OCI-LY3 (cell line): ENCODE measurements at regions not wholly inside any gene's neighbourhood (a gene's known extent, or its start where the extent isn't known, plus 50 kb on each side); places are given as distances from the start of the nearest gene placed in this dataset.
A peak's percentile ranks its signal among the peaks of the same experiment; 100 is the strongest.

Experiments used
- H2AFZ ChIP-seq: fragments of 200-600, 300-600 bp; shearing (Covaris generic); 2 replicates; pipeline ENCODE4 v1.6.0; 2014; ENCODE audit warnings: antibody characterized with exemption, low read depth, low read length
- H3K27ac ChIP-seq: fragments of 200-600, 300-600 bp; sonication (generic); 2 replicates; pipeline ENCODE4 v1.5.1; 2014; ENCODE audit warnings: mild to moderate bottlenecking, low read length, moderate library complexity, mixed read lengths
- H3K27me3 ChIP-seq: fragments of 200-600, 300-600 bp; sonication (generic); 2 replicates; pipeline ENCODE4 v1.6.1; 2014; ENCODE audit warnings: low read depth, low read length, mixed read lengths
- H3K36me3 ChIP-seq: fragments of 200-600, 300-600 bp; sonication (generic); replicated peaks from 2 replicates; pipeline ENCODE3; 2014; ENCODE audit warnings: low read depth, low read length, mixed read lengths
- H3K4me1 ChIP-seq: fragments of 300-600, 200-600 bp; sonication (generic); 2 replicates; pipeline ENCODE4 v1.6.1; 2014; ENCODE audit warnings: low read length, mixed read lengths
- H3K4me2 ChIP-seq: fragments of 200-600, 300-600 bp; sonication (generic); 2 replicates; pipeline ENCODE4 v1.6.1; 2014; ENCODE audit warnings: low read length, mixed read lengths
- H3K4me3 ChIP-seq: fragments of 300-600, 200-600 bp; sonication (generic); 2 replicates; pipeline ENCODE4 v1.5.1; 2014; ENCODE audit warnings: antibody characterized with exemption, mild to moderate bottlenecking, low read length, moderate library complexity
- H3K79me2 ChIP-seq: fragments of 300-600, 200-600 bp; shearing (Covaris generic); 2 replicates; pipeline ENCODE4 v1.6.1; 2014; ENCODE audit warnings: mild to moderate bottlenecking, low read length, mixed read lengths
- H3K9ac ChIP-seq: fragments of 300-600, 200-600 bp; shearing (Covaris generic); 2 replicates; pipeline ENCODE4 v1.6.0; 2014; ENCODE audit warnings: mild to moderate bottlenecking, low read length, moderate library complexity
- H3K9me3 ChIP-seq: fragments of 200-600, 300-600 bp; shearing (Covaris generic); 2 replicates; pipeline ENCODE4 v1.6.1; 2014; ENCODE audit warnings: low read length, mixed read lengths; ENCODE audit not compliant: insufficient read depth
- H4K20me1 ChIP-seq: fragments of 200-600, 300-600 bp; sonication (generic); 2 replicates; pipeline ENCODE4 v1.6.1; 2016; ENCODE audit warnings: low read length, mixed read lengths; ENCODE audit not compliant: insufficient read depth
- EZH2phosphoT487 ChIP-seq: fragments of 200-600 bp; shearing (Covaris generic); IDR thresholded peaks from 2 replicates; pipeline ENCODE4 v1.6.1; 2018; ENCODE audit warnings: antibody characterized with exemption, mixed run types, low read depth
- TF ChIP-seq, protein P1 (sequence below): fragments of 200-600, 300-600 bp; sonication (generic); IDR thresholded peaks from 2 replicates; pipeline ENCODE4 v1.5.1; 2014; ENCODE audit warnings: antibody characterized with exemption, low read length, low read depth

DNA sequence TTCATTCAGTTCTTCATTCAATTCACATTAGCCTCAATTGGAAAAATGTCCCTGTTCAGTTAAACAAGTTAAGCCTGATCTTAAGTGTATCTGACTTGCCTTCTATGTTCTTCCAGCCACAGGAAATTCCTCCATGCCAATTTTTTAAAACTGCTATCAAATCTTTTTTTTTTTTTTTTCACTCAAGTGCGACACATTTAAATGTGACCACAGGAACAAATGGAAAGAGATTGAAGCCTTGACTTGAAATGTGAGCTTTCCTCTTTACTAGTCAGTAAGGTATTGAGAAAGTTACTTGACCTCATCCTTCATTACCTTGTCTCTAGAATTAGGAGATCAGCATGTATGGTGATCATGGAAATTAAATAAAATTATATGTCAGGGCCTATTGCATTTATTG is 165.1 kb downstream of the SLIT2 start:
- Histone ChIP-seq H3K4me3 (no peak overlapping the region), H4K20me1 (no peaks in the 10 kb centered on the region), H3K79me2 (no peaks in the 10 kb centered on the region), H3K36me3 (no peaks in the 10 kb centered on the region), H3K27ac (no peak overlapping the region), H3K27me3 (no peaks in the 10 kb centered on the region), H3K9me3 (no peaks in the 10 kb centered on the region), H3K4me2 (no peak overlapping the region), H3K4me1 (peaks cover 4% of the 10 kb centered on the region; the same call in 1 of the 2 replicates), H3K9ac (no peak overlapping the region), H2AFZ (no peak overlapping the region)
- TF ChIP-seq, protein P1, sequence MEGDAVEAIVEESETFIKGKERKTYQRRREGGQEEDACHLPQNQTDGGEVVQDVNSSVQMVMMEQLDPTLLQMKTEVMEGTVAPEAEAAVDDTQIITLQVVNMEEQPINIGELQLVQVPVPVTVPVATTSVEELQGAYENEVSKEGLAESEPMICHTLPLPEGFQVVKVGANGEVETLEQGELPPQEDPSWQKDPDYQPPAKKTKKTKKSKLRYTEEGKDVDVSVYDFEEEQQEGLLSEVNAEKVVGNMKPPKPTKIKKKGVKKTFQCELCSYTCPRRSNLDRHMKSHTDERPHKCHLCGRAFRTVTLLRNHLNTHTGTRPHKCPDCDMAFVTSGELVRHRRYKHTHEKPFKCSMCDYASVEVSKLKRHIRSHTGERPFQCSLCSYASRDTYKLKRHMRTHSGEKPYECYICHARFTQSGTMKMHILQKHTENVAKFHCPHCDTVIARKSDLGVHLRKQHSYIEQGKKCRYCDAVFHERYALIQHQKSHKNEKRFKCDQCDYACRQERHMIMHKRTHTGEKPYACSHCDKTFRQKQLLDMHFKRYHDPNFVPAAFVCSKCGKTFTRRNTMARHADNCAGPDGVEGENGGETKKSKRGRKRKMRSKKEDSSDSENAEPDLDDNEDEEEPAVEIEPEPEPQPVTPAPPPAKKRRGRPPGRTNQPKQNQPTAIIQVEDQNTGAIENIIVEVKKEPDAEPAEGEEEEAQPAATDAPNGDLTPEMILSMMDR, result no peak
- no peak for TF ChIP-seq EZH2phosphoT487

DNA sequence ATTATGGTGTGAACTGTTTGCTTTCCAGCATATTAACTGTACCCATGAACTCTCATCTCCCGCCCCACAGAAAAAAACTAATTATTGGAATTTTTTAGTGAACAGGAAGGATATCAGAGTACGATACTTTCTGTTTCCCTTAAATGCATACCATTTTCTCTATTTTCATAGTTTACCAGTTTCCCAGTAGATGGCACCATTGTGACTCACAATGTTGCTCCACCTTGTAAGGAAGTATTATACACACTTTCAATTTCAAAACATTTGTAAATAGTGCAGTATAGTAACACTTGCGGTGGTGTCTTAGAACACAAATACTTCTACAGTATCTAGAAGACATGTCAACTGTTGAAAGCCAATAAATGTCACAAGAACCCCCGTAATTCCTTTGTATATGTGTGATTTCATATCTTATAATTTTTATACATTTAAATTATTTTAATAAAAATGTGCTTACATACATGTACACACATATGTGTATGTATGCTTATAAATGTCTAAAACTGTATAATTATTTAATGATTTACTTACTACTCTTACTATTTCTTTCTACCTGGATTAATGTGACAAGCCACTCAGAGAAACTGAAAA is 167.3 kb downstream of the SLIT2 start:
- H2AFZ ChIP-seq, result peak overlapping the region; percentile 99
- no peaks in the 10 kb centered on the region for H3K9me3 ChIP-seq

DNA sequence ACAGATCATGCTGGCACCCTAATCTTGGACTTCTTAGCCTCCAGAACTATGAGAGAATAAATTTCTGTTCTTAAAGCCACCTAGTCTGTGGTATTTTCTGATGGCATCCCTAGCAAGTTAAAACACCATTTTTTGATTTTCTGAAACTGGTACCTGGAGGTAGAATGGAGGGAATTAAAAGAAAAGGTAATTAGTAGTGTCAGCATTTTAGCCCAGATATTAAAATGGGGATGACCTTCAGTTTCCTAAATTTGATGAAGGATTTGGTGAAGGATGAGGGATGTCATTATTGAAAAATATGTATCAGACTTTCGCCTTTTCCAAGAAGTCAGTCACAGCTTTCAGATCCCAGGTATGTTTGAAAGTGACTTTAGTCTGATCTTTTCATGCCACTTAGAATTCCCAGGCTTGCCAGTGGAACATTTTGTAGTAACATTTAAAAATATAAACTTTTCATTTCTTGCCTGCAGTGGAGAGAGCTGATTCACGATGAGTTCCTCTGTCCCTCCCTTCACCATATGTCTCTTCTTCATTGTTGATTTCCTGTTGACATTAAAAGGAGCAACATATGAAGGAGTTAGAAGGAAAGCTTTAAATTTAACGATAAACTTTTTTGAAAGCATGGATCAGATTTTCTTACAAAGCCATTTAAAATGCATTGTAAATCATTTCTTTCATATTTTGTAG is 169.4 kb downstream of the SLIT2 start:
- H2AFZ ChIP-seq, result no peak overlapping the region
- H3K79me2 ChIP-seq, result no peaks in the 10 kb centered on the region
- H3K27ac ChIP-seq, result no peak overlapping the region
- H3K4me3 ChIP-seq, result no peak overlapping the region
- H3K4me2 ChIP-seq, result no peak overlapping the region
- no peak overlapping the region for H3K9ac ChIP-seq
- TF ChIP-seq EZH2phosphoT487, result no peak
- TF ChIP-seq, protein P1, result no peak
- H3K4me1 ChIP-seq, result peaks cover 4% of the 10 kb centered on the region; the same call in 1 of the 2 replicates
- H3K27me3 ChIP-seq, result peaks cover 14% of the 10 kb centered on the region; the same call in 1 of the 2 replicates
- H3K9me3 ChIP-seq, result no peaks in the 10 kb centered on the region
- H3K36me3 ChIP-seq, result no peaks in the 10 kb centered on the region
- no peaks in the 10 kb centered on the region for H4K20me1 ChIP-seq

More for the DNA sequence above, 167.3 kb downstream of the SLIT2 start:
- Histone ChIP-seq H3K4me3 (peak overlapping the region; percentile 73), H4K20me1 (no peaks in the 10 kb centered on the region), H3K79me2 (no peaks in the 10 kb centered on the region), H3K4me1 (peaks cover 4% of the 10 kb centered on the region; the same call in 1 of the 2 replicates), H3K9ac (peak overlapping the region; percentile 43), H3K27ac (no peak overlapping the region), H3K27me3 (no peaks in the 10 kb centered on the region), H3K4me2 (peak overlapping the region; percentile 84), H3K36me3 (no peaks in the 10 kb centered on the region)
- no peak for TF ChIP-seq EZH2phosphoT487
- TF ChIP-seq, protein P1, result peak; percentile 68

- no peak overlapping the region for H3K9ac ChIP-seq
- no peak for TF ChIP-seq EZH2phosphoT487
- TF ChIP-seq, protein P1, result no peak
- no peak overlapping the region for H3K4me2 ChIP-seq
- H3K36me3 ChIP-seq, result no peaks in the 10 kb centered on the region
- no peaks in the 10 kb centered on the region for H3K9me3 ChIP-seq
- H3K4me3 ChIP-seq, result no peak overlapping the region
- no peak overlapping the region for H3K27ac ChIP-seq
- H3K27me3 ChIP-seq, result peaks cover 19% of the 10 kb centered on the region
- no peak overlapping the region for H2AFZ ChIP-seq
- no peaks in the 10 kb centered on the region for H4K20me1 ChIP-seq
- no peaks in the 10 kb centered on the region for H3K79me2 ChIP-seq
- H3K4me1 ChIP-seq, result peaks cover 4% of the 10 kb centered on the region; the same call in 1 of the 2 replicates
Measured at GRCh38 chr4:20421603-20421985, 169.9 kb downstream of the SLIT2 start.
